AG10803 (cell line): ENCODE measurements at regions not wholly inside any gene's neighbourhood (a gene's known extent, or its start where the extent isn't known, plus 50 kb on each side); places are given as distances from the start of the nearest gene placed in this dataset.

Source experiments
- DNase-seq: peaks from one replicate; pipeline ENCODE4 v3.0.0; 2010; ENCODE audit warnings: low read depth
- H3K4me3 ChIP-seq: 2 replicates; pipeline ENCODE4 v1.5.1; 2011; ENCODE audit warnings: mild to moderate bottlenecking, low read length, control low read depth
- CTCF ChIP-seq: conservative IDR thresholded peaks from 2 replicates; pipeline ENCODE4 v1.5.1; 2011; ENCODE audit warnings: mild to moderate bottlenecking, low read length, control low read depth, inconsistent platforms

- no peak overlapping the region for H3K4me3 ChIP-seq
- DNase-seq: no peak
- TF ChIP-seq CTCF: no peak
These were observed 393.0 kb upstream of the ANO3 start for GRCh38 chr11:25938952-25939351.

GRCh38 chr11:25939691-25940090 is 392.2 kb upstream of the ANO3 start:
- H3K4me3 ChIP-seq: no peak overlapping the region
- no peak for DNase-seq
- no peak for TF ChIP-seq CTCF

DNA sequence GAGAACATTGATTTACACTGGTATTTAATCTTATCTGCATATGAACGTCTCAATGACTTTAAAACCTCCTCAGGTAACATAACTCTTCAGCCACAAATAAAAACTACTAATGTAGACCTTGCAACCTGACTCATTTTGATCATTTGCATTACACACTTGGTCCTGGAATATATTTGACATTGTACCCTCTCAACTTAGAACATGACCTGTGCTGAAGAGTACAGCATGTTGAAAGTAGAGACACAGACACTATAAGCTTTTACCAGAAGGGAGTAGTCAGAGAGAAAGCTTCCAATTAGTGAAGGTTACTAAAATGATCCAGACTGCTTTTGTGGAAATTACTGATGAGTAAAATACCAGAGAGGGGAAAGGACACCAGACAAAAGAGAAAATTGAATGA is 390.6 kb upstream of the ANO3 start:
- no peak for DNase-seq
- TF ChIP-seq CTCF: no peak

DNA sequence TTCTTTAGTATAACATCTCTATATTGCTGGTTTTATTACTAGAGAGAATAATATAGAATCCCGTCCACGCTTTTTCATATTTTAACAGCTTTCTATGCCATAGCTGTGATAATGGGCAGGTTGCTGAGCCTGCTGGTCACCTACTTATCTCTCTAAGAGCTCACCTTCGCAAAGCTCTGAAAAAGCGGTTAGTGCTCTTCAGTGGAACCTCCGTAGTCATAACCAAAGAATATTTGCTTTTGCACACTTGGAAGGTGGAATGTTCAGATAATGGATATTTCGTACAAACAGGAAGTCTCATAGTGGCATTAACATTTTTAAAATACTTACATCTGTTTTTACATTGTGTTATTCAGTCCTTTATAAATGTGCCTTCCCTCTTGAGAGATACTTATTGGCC is 388.9 kb upstream of the ANO3 start:
- no peak for DNase-seq
- H3K4me3 ChIP-seq: no peak overlapping the region
- no peak for TF ChIP-seq CTCF

More for the DNA sequence above, 390.6 kb upstream of the ANO3 start:
- no peak overlapping the region for H3K4me3 ChIP-seq

DNA sequence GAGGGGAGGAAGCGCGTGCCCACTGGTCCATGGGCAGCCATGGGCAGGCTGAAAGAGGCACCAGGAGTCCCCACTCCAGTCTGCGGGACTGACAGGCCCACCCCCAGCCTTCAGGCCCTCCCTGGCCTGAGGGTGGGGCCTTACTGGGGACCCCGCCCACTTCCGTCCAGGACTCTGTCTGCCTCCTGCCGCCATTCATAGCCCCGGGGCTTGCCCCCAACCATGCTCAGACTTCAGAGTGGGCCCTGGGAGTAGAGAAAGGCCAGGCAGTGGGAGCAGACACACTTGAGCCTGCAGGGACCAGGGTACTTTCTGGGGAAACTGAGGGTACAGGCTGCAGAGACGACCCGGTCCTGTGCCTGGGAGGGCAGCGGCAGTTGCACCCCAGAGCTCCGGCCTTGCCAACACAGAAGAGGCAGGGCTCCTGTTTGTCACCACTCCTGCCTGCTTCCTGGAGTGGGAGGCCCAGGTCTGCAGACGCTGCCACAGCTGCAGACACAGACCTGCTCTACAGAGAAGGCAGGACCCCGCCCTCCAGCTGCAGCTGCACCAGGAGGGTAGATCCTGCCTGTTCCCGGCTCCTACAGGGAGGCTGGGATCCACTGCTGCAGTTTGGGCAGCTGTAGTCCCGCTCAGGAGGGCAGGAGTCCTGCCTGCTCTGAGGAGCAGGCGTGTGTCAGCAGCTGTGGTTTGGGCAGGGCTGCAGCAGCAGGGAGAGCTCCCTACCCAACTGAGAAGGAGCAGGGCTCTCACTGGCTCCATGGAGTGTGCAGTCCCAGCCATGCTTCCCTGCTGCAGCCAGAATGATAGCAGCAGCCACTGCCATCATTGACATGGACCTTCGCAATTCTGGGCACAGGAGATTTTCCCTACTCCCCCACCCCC is 387.9 kb upstream of the ANO3 start:
- no peak overlapping the region for H3K4me3 ChIP-seq
- DNase-seq: no peak
- TF ChIP-seq CTCF: no peak

- H3K4me3 ChIP-seq: no peak overlapping the region
- no peak for DNase-seq
- no peak for TF ChIP-seq CTCF
These were observed 382.0 kb upstream of the ANO3 start for GRCh38 chr11:25949918-25950317.

DNA sequence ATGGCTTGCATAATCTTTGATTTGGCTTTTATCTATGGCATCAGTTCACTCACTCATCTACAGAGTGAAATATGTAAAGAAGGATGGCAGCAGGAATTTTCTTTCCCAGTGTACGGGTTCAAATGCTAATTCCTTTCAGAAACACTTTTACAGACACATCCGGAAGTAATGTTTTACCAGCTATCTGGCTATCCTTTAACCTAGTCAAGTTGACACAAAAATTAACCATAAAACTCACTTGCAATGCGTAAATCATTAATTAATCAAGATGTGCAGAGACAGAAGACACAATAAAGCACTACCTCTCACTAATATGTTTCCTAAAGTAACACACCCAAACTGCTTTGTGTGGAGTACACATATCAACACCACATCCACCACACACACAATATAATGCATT is 378.9 kb upstream of the ANO3 start:
- DNase-seq: no peak
- no peak for TF ChIP-seq CTCF

More for the DNA sequence above, 378.9 kb upstream of the ANO3 start:
- no peak overlapping the region for H3K4me3 ChIP-seq
